Activated CD8-positive, alpha-beta memory T cell treated with anti-CD3 and anti-CD28 coated beads, Interleukin-2, amount 10 ng/mL, durations not matched to agents 7 days and 5 days (primary cell): ENCODE measurements at regions not wholly inside any gene's neighbourhood (a gene's known extent, or its start where the extent isn't known, plus 50 kb on each side); places are given as distances from the start of the nearest gene placed in this dataset.

Experiments
- ATAC-seq: fragments of 150-1000 bp; cut with Tn5 transposase; one replicate; pipeline ENCODE4 v1.10.0; 2021; ENCODE audit warnings: moderate library complexity
- CTCF ChIA-PET: fragments of 350-600 bp; sonication (Branson Sonifier 250); formaldehyde crosslinking; loops from one replicate; lab custom pipeline; 2021; ENCODE audit warnings: antibody characterized with exemption; lab: Charles Lee
- DNase-seq: peaks from one replicate; pipeline ENCODE4 v3.0.0-alpha.2; 2020
- H3K27ac Mint-ChIP-seq: one replicate; pipeline ENCODE4 v1.8.0; 2021; ENCODE audit warnings: mild to moderate bottlenecking, mixed read lengths
- H3K27me3 Mint-ChIP-seq: one replicate; pipeline ENCODE4 v1.8.0; 2021; ENCODE audit warnings: mixed read lengths
- H3K36me3 Mint-ChIP-seq: one replicate; pipeline ENCODE4 v1.8.0; 2021; ENCODE audit warnings: mild to moderate bottlenecking, mixed read lengths
- H3K4me1 Mint-ChIP-seq: one replicate; pipeline ENCODE4 v1.8.0; 2021; ENCODE audit warnings: mixed read lengths
- H3K4me3 Mint-ChIP-seq: one replicate; pipeline ENCODE4 v1.8.0; 2021; ENCODE audit warnings: mild to moderate bottlenecking, moderate library complexity, mixed read lengths
- H3K9me3 Mint-ChIP-seq: one replicate; pipeline ENCODE4 v1.8.0; 2022; ENCODE audit warnings: low read depth, mixed read lengths

GRCh38 chr6:165962366-165962765, 205.3 kb downstream of the TBXT start:
- ATAC-seq (no peak), DNase-seq (no peak)
- Mint-ChIP-seq H3K9me3 (no peaks in the 10 kb centered on the region), H3K4me3 (no peak overlapping the region), H3K27ac (no peak overlapping the region), H3K36me3 (no peaks in the 10 kb centered on the region), H3K27me3 (no peaks in the 10 kb centered on the region), H3K4me1 (no peaks in the 10 kb centered on the region)
- CTCF ChIA-PET: no interaction called here

DNA sequence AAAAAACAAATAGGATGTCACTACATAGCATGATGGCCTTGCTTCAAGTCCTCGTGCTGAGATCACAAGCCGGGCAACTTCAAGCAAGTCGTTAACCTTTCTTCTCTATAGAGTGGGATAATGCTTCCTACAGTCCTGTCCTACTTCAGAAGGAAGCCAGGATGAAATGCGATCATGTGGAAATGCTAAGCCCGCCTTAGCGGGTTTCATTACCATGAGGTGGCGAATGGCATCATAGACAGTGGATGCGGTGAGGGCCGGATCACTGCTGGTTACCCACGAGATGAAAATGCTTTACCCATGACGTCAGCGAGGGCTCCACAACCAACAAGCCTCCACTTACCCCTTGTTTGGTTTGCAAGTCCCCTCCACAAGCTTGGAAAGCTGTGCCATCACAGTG, 206.4 kb downstream of the TBXT start:
- DNase-seq (no peak), ATAC-seq (no peak)
- H3K9me3 Mint-ChIP-seq: no peaks in the 10 kb centered on the region
- CTCF ChIA-PET: no interaction called here
- no peaks in the 10 kb centered on the region for H3K4me1 Mint-ChIP-seq
- H3K27ac Mint-ChIP-seq: no peak overlapping the region
- H3K4me3 Mint-ChIP-seq: no peak overlapping the region
- no peaks in the 10 kb centered on the region for H3K27me3 Mint-ChIP-seq
- H3K36me3 Mint-ChIP-seq: no peaks in the 10 kb centered on the region

GRCh38 chr6:165960695-165961094, 207.0 kb downstream of the TBXT start:
- ATAC-seq: no peak
- CTCF ChIA-PET: no interaction called here
- no peak overlapping the region for H3K27ac Mint-ChIP-seq
- H3K27me3 Mint-ChIP-seq: no peaks in the 10 kb centered on the region
- no peak overlapping the region for H3K4me3 Mint-ChIP-seq
- DNase-seq: no peak
- H3K9me3 Mint-ChIP-seq: no peaks in the 10 kb centered on the region
- no peaks in the 10 kb centered on the region for H3K36me3 Mint-ChIP-seq
- no peaks in the 10 kb centered on the region for H3K4me1 Mint-ChIP-seq

- Mint-ChIP-seq H3K9me3 (no peaks in the 10 kb centered on the region), H3K27ac (no peak overlapping the region), H3K4me3 (no peak overlapping the region), H3K27me3 (no peaks in the 10 kb centered on the region), H3K36me3 (no peaks in the 10 kb centered on the region), H3K4me1 (no peaks in the 10 kb centered on the region)
- no peak for ATAC-seq
- CTCF ChIA-PET: no interaction called here
- DNase-seq: no peak
Measured at GRCh38 chr6:165959627-165960026, 208.0 kb downstream of the TBXT start.

DNA sequence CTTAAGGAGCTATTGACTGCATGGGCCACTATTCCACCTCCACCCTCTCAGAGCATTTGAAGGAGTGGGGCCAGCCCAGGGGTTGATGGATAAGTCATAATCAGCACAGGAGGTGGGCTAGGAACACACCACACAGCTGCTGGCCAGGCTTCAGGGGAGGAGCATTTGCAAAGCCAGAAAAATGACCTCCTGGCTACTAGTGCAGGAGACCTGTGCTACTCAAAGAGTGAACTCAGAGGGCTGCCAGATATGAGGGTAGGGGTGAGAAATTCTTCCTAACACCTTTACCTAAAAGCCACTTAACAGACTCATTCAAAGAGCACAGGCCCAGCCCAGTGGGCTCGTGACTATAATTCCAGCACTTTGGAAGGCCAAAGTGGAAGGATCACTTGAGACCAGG, 210.8 kb downstream of the TBXT start:
- no peaks in the 10 kb centered on the region for H3K27me3 Mint-ChIP-seq
- no peak overlapping the region for H3K4me3 Mint-ChIP-seq
- no peak for DNase-seq
- ATAC-seq: no peak
- CTCF ChIA-PET: no interaction called here
- no peak overlapping the region for H3K27ac Mint-ChIP-seq
- no peaks in the 10 kb centered on the region for H3K36me3 Mint-ChIP-seq
- H3K9me3 Mint-ChIP-seq: no peaks in the 10 kb centered on the region
- H3K4me1 Mint-ChIP-seq: no peaks in the 10 kb centered on the region

- no peaks in the 10 kb centered on the region for H3K27me3 Mint-ChIP-seq
- no peak overlapping the region for H3K4me3 Mint-ChIP-seq
- H3K36me3 Mint-ChIP-seq: no peaks in the 10 kb centered on the region
- no peaks in the 10 kb centered on the region for H3K4me1 Mint-ChIP-seq
- ATAC-seq (no peak), DNase-seq (no peak)
- CTCF ChIA-PET: no interaction called here
- no peaks in the 10 kb centered on the region for H3K9me3 Mint-ChIP-seq
- no peak overlapping the region for H3K27ac Mint-ChIP-seq
Measured at GRCh38 chr6:165952514-165952913, 215.1 kb downstream of the TBXT start.

DNA sequence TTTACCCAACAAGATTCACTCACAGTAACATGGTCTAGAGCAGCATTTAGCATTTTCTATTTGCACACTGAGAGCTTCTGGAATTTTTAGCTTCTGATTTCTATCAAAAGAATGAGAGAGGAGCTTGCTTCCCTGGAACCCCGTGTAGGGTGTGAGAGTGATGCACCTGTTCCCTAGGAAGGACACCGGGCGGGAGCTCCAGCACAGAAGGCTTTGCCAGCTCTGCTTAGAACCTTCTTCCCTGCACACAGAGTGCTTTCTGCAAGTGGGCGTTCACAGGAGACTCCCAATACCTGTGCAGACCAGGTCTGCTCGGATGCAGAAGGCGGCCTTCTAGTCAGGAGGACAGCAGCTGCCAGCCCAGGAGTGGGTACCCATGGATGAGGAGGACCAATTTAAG, 217.3 kb downstream of the TBXT start:
- DNase-seq (no peak), ATAC-seq (no peak)
- Mint-ChIP-seq H3K27ac (no peak overlapping the region), H3K36me3 (no peaks in the 10 kb centered on the region), H3K4me3 (no peak overlapping the region), H3K27me3 (no peaks in the 10 kb centered on the region), H3K9me3 (no peaks in the 10 kb centered on the region), H3K4me1 (no peaks in the 10 kb centered on the region)
- CTCF ChIA-PET: no interaction called here

- H3K4me1 Mint-ChIP-seq: no peaks in the 10 kb centered on the region
- H3K27ac Mint-ChIP-seq: no peak overlapping the region
- no peak for DNase-seq
- ATAC-seq: no peak
- no peak overlapping the region for H3K4me3 Mint-ChIP-seq
- H3K9me3 Mint-ChIP-seq: no peaks in the 10 kb centered on the region
- H3K27me3 Mint-ChIP-seq: no peaks in the 10 kb centered on the region
- CTCF ChIA-PET: no interaction called here
- no peaks in the 10 kb centered on the region for H3K36me3 Mint-ChIP-seq
Measured at GRCh38 chr6:165949324-165949723, 218.3 kb downstream of the TBXT start.

DNA sequence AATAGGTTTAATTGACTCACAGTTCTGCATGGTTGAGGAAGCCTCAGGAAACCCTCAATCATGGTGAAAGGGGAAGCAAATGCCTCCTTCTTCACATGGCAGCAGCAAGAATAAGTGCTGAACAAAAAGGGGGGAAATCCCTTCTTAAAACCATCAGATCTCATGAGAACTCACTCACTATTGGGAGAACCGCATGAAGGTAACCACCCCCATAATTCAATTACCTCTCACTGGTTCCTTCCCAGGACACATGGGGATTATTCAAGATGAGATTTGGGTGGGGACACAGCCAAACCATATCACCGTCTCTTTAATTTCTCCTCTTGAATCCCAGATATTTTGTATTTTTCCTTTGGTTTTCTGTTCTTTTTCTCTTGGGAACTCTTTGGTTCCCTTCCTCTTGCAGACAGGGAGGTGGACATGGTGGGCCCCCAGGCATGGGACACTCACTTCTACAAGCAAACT, 223.6 kb downstream of the TBXT start:
- no peaks in the 10 kb centered on the region for H3K27me3 Mint-ChIP-seq
- H3K4me1 Mint-ChIP-seq: no peaks in the 10 kb centered on the region
- ATAC-seq (no peak), DNase-seq (no peak)
- H3K4me3 Mint-ChIP-seq: no peak overlapping the region
- CTCF ChIA-PET: no interaction called here
- H3K9me3 Mint-ChIP-seq: no peaks in the 10 kb centered on the region
- no peak overlapping the region for H3K27ac Mint-ChIP-seq
- no peaks in the 10 kb centered on the region for H3K36me3 Mint-ChIP-seq

DNA sequence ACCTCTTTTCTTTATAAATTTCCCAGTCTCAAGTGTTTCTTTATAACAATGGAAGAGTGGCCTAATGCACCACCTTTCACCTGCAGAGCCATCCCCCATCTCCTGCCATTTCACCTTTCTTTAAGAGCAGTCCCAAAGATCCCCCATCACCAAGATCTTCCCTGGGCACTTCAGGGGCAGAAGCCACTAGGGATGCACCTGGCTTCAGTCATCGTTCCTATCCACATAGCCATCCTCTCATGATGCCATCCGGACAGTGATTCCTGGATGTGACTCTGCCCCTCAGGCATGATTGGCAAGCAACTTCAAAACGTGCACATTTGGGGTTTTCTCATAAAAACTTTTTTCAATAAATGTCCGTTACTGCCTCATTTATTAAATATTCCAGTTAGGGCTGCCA, 225.9 kb downstream of the TBXT start:
- ATAC-seq: no peak
- CTCF ChIA-PET: no interaction called here
- Mint-ChIP-seq H3K4me1 (no peaks in the 10 kb centered on the region), H3K27me3 (no peaks in the 10 kb centered on the region), H3K9me3 (no peaks in the 10 kb centered on the region), H3K36me3 (no peaks in the 10 kb centered on the region), H3K4me3 (no peak overlapping the region), H3K27ac (no peak overlapping the region)
- no peak for DNase-seq

GRCh38 chr6:165941249-165941775, 226.3 kb downstream of the TBXT start:
- CTCF ChIA-PET: no interaction called here
- no peaks in the 10 kb centered on the region for H3K27me3 Mint-ChIP-seq
- H3K9me3 Mint-ChIP-seq: no peaks in the 10 kb centered on the region
- no peak overlapping the region for H3K27ac Mint-ChIP-seq
- H3K36me3 Mint-ChIP-seq: no peaks in the 10 kb centered on the region
- no peak for ATAC-seq
- no peaks in the 10 kb centered on the region for H3K4me1 Mint-ChIP-seq
- no peak overlapping the region for H3K4me3 Mint-ChIP-seq
- DNase-seq: no peak

DNA sequence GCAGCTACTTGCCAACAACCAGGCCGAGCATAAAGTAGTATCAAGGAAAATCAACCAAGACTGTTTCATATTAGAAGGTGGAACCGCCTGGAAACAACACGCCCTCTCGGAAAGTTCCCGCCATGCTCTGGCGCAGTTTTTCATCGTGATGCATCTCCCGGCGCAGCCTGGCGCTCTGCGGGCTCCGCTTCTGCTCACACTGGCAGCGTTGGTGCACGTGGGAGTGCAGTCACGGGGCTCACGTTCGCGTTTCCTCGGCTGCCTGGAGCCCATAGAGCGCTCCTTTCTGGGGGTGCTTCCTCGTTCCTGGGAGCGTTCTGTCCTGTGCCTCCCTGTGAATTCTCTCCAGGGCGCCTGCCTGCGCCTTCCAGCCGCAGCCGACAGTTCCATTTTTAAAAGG, 227.3 kb downstream of the TBXT start:
- Mint-ChIP-seq H3K27me3 (no peaks in the 10 kb centered on the region), H3K27ac (no peak overlapping the region), H3K4me3 (no peak overlapping the region), H3K36me3 (no peaks in the 10 kb centered on the region), H3K9me3 (no peaks in the 10 kb centered on the region), H3K4me1 (no peaks in the 10 kb centered on the region)
- CTCF ChIA-PET: no interaction called here
- no peak for ATAC-seq
- DNase-seq: no peak

DNA sequence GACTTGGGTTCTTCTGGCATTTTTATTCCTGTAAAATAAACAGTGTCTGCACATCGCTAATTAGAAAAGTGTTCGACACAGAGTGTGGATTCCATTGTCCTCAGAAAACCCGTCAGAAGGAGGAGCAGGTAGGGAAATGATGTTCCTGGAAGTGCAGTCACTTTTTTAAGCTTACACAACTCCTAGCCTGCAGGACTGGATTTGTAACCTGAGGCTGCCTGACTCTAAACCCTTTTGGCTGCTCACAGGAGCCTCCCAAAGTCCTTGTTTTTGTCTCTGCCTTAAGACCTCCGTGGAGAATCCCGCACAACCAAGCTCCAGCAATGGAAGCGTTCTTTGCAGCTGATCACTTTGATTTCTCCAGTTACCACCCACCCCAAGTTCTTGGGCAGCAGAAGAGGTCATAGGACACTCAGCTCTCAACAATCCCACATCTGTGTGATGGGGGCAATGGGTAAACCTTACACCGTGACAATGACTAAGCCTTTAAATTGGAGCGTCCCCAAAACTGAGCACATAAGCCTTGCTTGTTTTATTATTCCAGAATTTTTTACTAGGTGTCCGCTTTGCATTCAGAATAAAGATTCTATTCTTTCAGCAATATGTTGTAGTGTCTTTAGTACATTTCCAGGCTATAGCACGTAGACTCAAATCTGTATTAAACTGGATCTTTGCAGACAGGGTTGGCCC, 227.9 kb downstream of the TBXT start:
- no peak overlapping the region for H3K4me3 Mint-ChIP-seq
- no peak for ATAC-seq
- DNase-seq: no peak
- H3K36me3 Mint-ChIP-seq: no peaks in the 10 kb centered on the region
- no peaks in the 10 kb centered on the region for H3K4me1 Mint-ChIP-seq
- no peak overlapping the region for H3K27ac Mint-ChIP-seq
- H3K9me3 Mint-ChIP-seq: no peaks in the 10 kb centered on the region
- H3K27me3 Mint-ChIP-seq: no peaks in the 10 kb centered on the region
- CTCF ChIA-PET: no interaction called here

DNA sequence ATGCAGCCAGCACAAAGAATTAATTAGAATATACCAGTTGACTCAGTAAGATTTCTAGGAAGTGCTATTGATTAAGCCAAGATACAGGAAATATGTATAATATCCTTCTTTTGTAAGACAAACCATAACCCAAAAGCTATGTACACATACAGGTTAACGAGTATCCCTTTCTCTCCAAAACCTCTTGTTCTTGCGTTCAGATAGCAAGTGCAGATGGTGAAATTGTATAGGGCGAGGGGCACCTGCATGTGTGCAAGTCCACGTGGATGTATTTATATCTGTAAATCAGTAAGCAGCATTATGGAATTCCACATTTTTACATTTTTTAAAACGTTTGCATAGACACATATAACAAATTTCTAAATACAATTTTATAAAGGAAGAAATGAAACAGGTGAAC, 228.6 kb downstream of the TBXT start:
- Mint-ChIP-seq H3K9me3 (no peaks in the 10 kb centered on the region), H3K27me3 (no peaks in the 10 kb centered on the region), H3K27ac (no peak overlapping the region), H3K36me3 (no peaks in the 10 kb centered on the region), H3K4me1 (no peaks in the 10 kb centered on the region), H3K4me3 (no peak overlapping the region)
- no peak for ATAC-seq
- CTCF ChIA-PET: no interaction called here
- no peak for DNase-seq
